GM12891 (cell line): ENCODE measurements at regions not wholly inside any gene's neighbourhood (a gene's known extent, or its start where the extent isn't known, plus 50 kb on each side); places are given as distances from the start of the nearest gene placed in this dataset.

Source experiments
- PAX5 ChIP-seq: IDR thresholded peaks from 2 replicates; pipeline ENCODE4 v1.6.1; 2011; ENCODE audit warnings: low read length, moderate library complexity, mild to moderate bottlenecking; ENCODE audit not compliant: insufficient read depth, severe bottlenecking
- POLR2A ChIP-seq: IDR thresholded peaks from 2 replicates; pipeline ENCODE4 v1.6.1; 2011; ENCODE audit warnings: low read depth, low read length, control low read depth
- POLR2AphosphoS5 ChIP-seq: IDR thresholded peaks from 2 replicates; pipeline ENCODE4 v1.6.1; 2011; ENCODE audit warnings: low read depth, low read length, control low read depth
- POU2F2 ChIP-seq: IDR thresholded peaks from 2 replicates; pipeline ENCODE4 v1.6.1; 2011; ENCODE audit warnings: low read depth, mild to moderate bottlenecking, control low read depth, low read length, moderate library complexity
- SPI1 ChIP-seq: IDR thresholded peaks from 2 replicates; pipeline ENCODE4 v1.6.1; 2011; ENCODE audit warnings: low read depth, low read length, control low read depth
- TAF1 ChIP-seq: IDR thresholded peaks from 2 replicates; pipeline ENCODE4 v1.6.1; 2011; ENCODE audit warnings: low read depth, low read length, control low read depth

GRCh38 chr15:98231696-98232440 lies 271.4 kb downstream of the ARRDC4 start:
- TF ChIP-seq POLR2A (no peak), POLR2AphosphoS5 (no peak), SPI1 (no peak), TAF1 (no peak), PAX5 (no peak), POU2F2 (no peak)
